MM.1S (cell line): ENCODE measurements at regions not wholly inside any gene's neighbourhood (a gene's known extent, or its start where the extent isn't known, plus 50 kb on each side); places are given as distances from the start of the nearest gene placed in this dataset.

Experiments
- DNase-seq: peaks from one replicate; pipeline ENCODE4 v3.0.0-alpha.2; 2015
- H2AFZ ChIP-seq: fragments of 300-600 bp; sonication (generic); 2 replicates; pipeline ENCODE4 v1.6.0; 2016; ENCODE audit warnings: antibody characterized with exemption, low read length
- H3F3A ChIP-seq: fragments of 300-600 bp; sonication (generic); 2 replicates; pipeline ENCODE4 v1.6.1; 2016; ENCODE audit warnings: mild to moderate bottlenecking, antibody characterized with exemption, low read length, moderate library complexity, mixed read lengths; ENCODE audit not compliant: insufficient read depth
- H3K27ac ChIP-seq: fragments of 300-600 bp; sonication (generic); 2 replicates; pipeline ENCODE4 v1.5.1; 2016; ENCODE audit warnings: mild to moderate bottlenecking, low read length
- H3K27me3 ChIP-seq: fragments of 300-600 bp; sonication (generic); replicated peaks from 2 replicates; pipeline ENCODE4 v1.6.0; 2016; ENCODE audit warnings: low read length; ENCODE audit not compliant: insufficient read depth
- H3K36me3 ChIP-seq: fragments of 300-600 bp; sonication (generic); replicated peaks from 2 replicates; pipeline ENCODE4 v1.6.1; 2016; ENCODE audit warnings: mild to moderate bottlenecking, low read length, mixed read lengths; ENCODE audit not compliant: insufficient read depth
- H3K4me1 ChIP-seq: fragments of 300-600 bp; sonication (generic); 2 replicates; pipeline ENCODE4 v1.6.1; 2016; ENCODE audit warnings: low read length, mixed read lengths
- H3K4me2 ChIP-seq: fragments of 300-600 bp; sonication (generic); 2 replicates; pipeline ENCODE4 v1.6.0; 2016; ENCODE audit warnings: low read depth, low read length
- H3K4me3 ChIP-seq: fragments of 300-600 bp; sonication (generic); 2 replicates; pipeline ENCODE4 v1.5.1; 2016; ENCODE audit warnings: low read length, mixed read lengths
- H3K79me2 ChIP-seq: fragments of 300-600 bp; sonication (generic); 2 replicates; pipeline ENCODE4 v1.6.1; 2016; ENCODE audit warnings: mixed run types, low read length, mixed read lengths
- H3K9ac ChIP-seq: fragments of 300-600 bp; sonication (generic); 2 replicates; pipeline ENCODE4 v1.6.1; 2016; ENCODE audit warnings: low read length, mixed read lengths
- H3K9me2 ChIP-seq: fragments of 300-600 bp; sonication (generic); replicated peaks from 2 replicates; pipeline ENCODE4 v1.6.1; 2016; ENCODE audit warnings: mild to moderate bottlenecking, low read length, mixed read lengths; ENCODE audit not compliant: insufficient read depth
- H3K9me3 ChIP-seq: fragments of 300-600 bp; sonication (generic); replicated peaks from 2 replicates; pipeline ENCODE4 v1.6.1; 2016; ENCODE audit warnings: mild to moderate bottlenecking, low read length, mixed read lengths; ENCODE audit not compliant: insufficient read depth
- H4K20me1 ChIP-seq: fragments of 300-600 bp; sonication (generic); 2 replicates; pipeline ENCODE4 v1.6.1; 2016; ENCODE audit warnings: mild to moderate bottlenecking, low read length, moderate library complexity, mixed read lengths; ENCODE audit not compliant: insufficient read depth
- EZH2 ChIP-seq: fragments of 300-600 bp; sonication (generic); optimal IDR thresholded peaks from 2 replicates; pipeline ENCODE3; 2017; ENCODE audit warnings: low read depth, mild to moderate bottlenecking, antibody characterized with exemption, low read length, mixed read lengths
- EZH2phosphoT487 ChIP-seq: fragments of 300-600 bp; sonication (generic); IDR thresholded peaks from 2 replicates; pipeline ENCODE4 v1.6.1; 2018; ENCODE audit warnings: antibody characterized with exemption, low read length
- TF ChIP-seq, protein P1 (sequence below): fragments of 300-600 bp; sonication (generic); IDR thresholded peaks from 2 replicates; pipeline ENCODE4 v1.5.1; 2016; ENCODE audit warnings: antibody characterized with exemption, low read length, mixed read lengths

DNA sequence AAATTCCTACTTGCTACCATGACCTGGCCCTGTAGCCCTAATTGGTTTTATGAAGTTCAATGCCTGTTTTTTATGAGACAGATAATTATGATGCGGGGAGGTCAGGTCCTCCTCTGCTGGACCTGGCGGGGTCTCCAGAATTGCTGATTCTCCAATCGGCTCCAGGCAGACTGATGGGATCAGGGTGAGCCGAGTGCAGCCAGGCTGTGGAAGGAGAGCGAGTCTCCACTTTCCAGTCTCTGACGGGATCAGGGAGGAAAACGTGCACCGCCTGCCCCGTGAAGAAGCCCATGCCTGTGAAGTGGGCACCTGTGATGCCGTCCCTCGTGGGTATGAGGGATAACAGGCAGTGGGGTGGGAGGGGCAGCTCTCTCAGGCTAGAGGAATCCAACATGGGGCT lies 71.5 kb upstream of the HSPA9 start:
- DNase-seq = no peak
- Histone ChIP-seq H3K79me2 (no peaks in the 10 kb centered on the region), H3K9me2 (no peaks in the 10 kb centered on the region), H3K36me3 (no peaks in the 10 kb centered on the region), H3K4me3 (no peak overlapping the region), H3K27me3 (peaks cover 32% of the 10 kb centered on the region), H3K9ac (no peak overlapping the region), H4K20me1 (no peaks in the 10 kb centered on the region), H3K27ac (no peak overlapping the region), H2AFZ (no peak overlapping the region), H3F3A (no peaks in the 10 kb centered on the region), H3K4me1 (no peaks in the 10 kb centered on the region), H3K9me3 (no peaks in the 10 kb centered on the region), H3K4me2 (no peak overlapping the region)
- TF ChIP-seq, protein P1, sequence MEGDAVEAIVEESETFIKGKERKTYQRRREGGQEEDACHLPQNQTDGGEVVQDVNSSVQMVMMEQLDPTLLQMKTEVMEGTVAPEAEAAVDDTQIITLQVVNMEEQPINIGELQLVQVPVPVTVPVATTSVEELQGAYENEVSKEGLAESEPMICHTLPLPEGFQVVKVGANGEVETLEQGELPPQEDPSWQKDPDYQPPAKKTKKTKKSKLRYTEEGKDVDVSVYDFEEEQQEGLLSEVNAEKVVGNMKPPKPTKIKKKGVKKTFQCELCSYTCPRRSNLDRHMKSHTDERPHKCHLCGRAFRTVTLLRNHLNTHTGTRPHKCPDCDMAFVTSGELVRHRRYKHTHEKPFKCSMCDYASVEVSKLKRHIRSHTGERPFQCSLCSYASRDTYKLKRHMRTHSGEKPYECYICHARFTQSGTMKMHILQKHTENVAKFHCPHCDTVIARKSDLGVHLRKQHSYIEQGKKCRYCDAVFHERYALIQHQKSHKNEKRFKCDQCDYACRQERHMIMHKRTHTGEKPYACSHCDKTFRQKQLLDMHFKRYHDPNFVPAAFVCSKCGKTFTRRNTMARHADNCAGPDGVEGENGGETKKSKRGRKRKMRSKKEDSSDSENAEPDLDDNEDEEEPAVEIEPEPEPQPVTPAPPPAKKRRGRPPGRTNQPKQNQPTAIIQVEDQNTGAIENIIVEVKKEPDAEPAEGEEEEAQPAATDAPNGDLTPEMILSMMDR = no peak
- no peak for TF ChIP-seq EZH2phosphoT487
- no peak for TF ChIP-seq EZH2

DNA sequence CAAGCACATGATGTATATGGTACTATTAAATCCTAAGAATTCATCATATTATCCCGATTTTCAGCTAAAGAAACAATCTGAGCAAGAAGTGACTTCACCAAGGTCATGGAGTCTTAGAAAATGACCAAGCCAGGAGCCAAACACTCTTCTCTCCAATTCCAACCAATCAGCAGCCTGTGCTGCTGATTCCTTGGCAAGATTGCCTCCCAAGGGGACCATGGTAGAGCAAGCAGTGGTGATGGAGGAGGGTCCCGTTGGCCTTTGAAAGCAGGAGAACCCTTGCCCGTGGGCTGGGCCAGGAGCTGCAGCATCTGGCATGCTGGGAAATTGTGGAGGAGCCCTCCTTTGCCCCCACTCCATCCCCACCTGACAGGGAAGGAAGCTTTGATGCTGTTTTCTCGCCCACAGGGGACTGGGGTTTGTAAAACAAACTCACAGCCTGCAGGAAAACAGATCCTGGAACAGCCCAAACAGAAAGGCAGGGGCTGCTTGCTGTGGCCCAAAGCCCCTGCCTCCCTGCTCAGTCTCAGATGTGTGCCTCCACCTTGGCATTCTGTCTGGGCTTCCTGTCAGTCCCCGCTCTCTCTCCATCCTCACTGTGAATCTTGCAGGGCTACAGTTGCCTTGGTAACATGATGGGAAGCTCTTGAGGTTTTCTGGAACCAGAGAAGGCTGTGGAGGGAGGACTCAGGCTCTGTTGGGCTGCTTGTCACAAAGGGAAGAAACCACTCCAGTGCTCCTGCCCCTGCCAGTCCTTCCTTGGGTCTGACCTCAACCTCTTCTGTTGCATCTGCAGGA lies 70.8 kb upstream of the HSPA9 start:
- Histone ChIP-seq H3K9me3 (no peaks in the 10 kb centered on the region), H2AFZ (no peak overlapping the region), H3K79me2 (no peaks in the 10 kb centered on the region), H3K4me3 (no peak overlapping the region), H3K9me2 (no peaks in the 10 kb centered on the region), H3K9ac (no peak overlapping the region), H4K20me1 (no peaks in the 10 kb centered on the region), H3K4me1 (no peaks in the 10 kb centered on the region), H3K27me3 (peaks cover 33% of the 10 kb centered on the region), H3K4me2 (no peak overlapping the region), H3K27ac (no peak overlapping the region), H3K36me3 (no peaks in the 10 kb centered on the region), H3F3A (no peaks in the 10 kb centered on the region)
- TF ChIP-seq EZH2 (no peak), EZH2phosphoT487 (no peak)
- TF ChIP-seq, protein P1 = no peak
- DNase-seq = no peak

DNA sequence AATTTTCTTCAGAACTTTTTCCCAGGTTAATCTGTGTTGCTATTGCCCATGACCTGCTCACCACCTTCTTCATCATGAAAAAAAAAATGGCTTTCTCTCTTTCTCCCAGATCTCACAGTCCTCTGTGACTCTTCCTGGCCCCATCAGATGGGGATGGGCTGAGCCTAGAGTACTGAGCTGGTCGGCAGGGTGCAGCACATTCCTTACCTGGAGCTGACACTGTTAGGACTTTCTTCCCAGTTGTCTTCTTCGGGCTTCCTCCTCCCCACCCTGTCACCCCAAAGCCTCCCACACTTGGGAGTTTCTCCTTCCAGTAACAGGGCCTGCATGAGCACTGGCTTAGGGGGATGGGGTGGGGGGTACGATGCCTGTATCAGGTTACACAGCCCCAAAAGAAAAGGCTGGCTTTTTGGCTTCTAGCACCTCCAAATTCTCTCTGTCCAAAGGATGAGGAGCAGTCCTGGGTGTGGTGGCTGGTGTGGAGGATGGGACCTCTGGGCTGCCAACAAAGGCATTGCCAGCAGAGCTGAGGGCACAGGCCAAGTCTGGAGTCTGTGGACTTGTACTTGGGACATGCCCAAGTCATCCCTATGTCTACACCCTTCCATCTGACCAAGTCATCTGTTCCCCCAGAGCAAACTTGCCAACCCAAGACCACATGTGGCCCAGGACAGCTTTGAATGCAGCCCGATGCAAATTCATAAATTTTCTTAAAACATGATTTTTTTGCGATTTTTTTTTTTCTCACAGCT lies 68.0 kb upstream of the HSPA9 start:
- H3K79me2 ChIP-seq = no peaks in the 10 kb centered on the region
- H3K9me2 ChIP-seq = no peaks in the 10 kb centered on the region
- no peaks in the 10 kb centered on the region for H4K20me1 ChIP-seq
- no peak for TF ChIP-seq EZH2phosphoT487
- TF ChIP-seq EZH2 = no peak
- TF ChIP-seq, protein P1 = no peak
- H3K9me3 ChIP-seq = no peaks in the 10 kb centered on the region
- peaks cover 11% of the 10 kb centered on the region for H3K27me3 ChIP-seq
- no peak overlapping the region for H3K4me2 ChIP-seq
- H3K9ac ChIP-seq = no peak overlapping the region
- no peak overlapping the region for H3K4me3 ChIP-seq
- no peaks in the 10 kb centered on the region for H3F3A ChIP-seq
- no peaks in the 10 kb centered on the region for H3K4me1 ChIP-seq
- no peaks in the 10 kb centered on the region for H3K36me3 ChIP-seq
- no peak overlapping the region for H3K27ac ChIP-seq
- no peak overlapping the region for H2AFZ ChIP-seq
- DNase-seq = no peak
